Amniotic stem cell (primary cell): ENCODE measurements at regions not wholly inside any gene's neighbourhood (a gene's known extent, or its start where the extent isn't known, plus 50 kb on each side); places are given as distances from the start of the nearest gene placed in this dataset.

ENCODE experiments used
- DNase-seq: peaks from one replicate; lab custom pipeline; 2025; lab: John Stamatoyannopoulos, UW

GRCh38 chr10:36114141-36114540, 472.0 kb upstream of the FZD8 start:
- DNase-seq: no peak

- no peak for DNase-seq
Observed at GRCh38 chr10:36111676-36112075, 469.6 kb upstream of the FZD8 start.

GRCh38 chr10:36110097-36110496, 468.0 kb upstream of the FZD8 start:
- no peak for DNase-seq

GRCh38 chr10:36109399-36110023, 467.4 kb upstream of the FZD8 start:
- no peak for DNase-seq

GRCh38 chr10:36097696-36098095, 455.6 kb upstream of the FZD8 start:
- no peak for DNase-seq

- no peak for DNase-seq
Observed at GRCh38 chr10:36096576-36096975, 454.5 kb upstream of the FZD8 start.

- DNase-seq: no peak
Observed at GRCh38 chr10:36094096-36094495, 452.0 kb upstream of the FZD8 start.

- no peak for DNase-seq
Observed at GRCh38 chr10:36092116-36092515, 450.0 kb upstream of the FZD8 start.

GRCh38 chr10:36091007-36091406, 448.9 kb upstream of the FZD8 start:
- no peak for DNase-seq

GRCh38 chr10:36089790-36090440, 447.8 kb upstream of the FZD8 start:
- no peak for DNase-seq

- DNase-seq: no peak
Observed at GRCh38 chr10:36087006-36088005, 445.2 kb upstream of the FZD8 start.

GRCh38 chr10:36075196-36075595, 433.1 kb upstream of the FZD8 start:
- no peak for DNase-seq

- DNase-seq: no peak
Observed at GRCh38 chr10:36073796-36074345, 431.8 kb upstream of the FZD8 start.

GRCh38 chr10:36068542-36068941, 426.4 kb upstream of the FZD8 start:
- no peak for DNase-seq

- DNase-seq: no peak
Observed at GRCh38 chr10:36067748-36068147, 425.7 kb upstream of the FZD8 start.

GRCh38 chr10:36066850-36067249, 424.8 kb upstream of the FZD8 start:
- no peak for DNase-seq

- no peak for DNase-seq
Observed at GRCh38 chr10:36066102-36066501, 424.0 kb upstream of the FZD8 start.

GRCh38 chr10:36063396-36063795, 421.3 kb upstream of the FZD8 start:
- no peak for DNase-seq

GRCh38 chr10:36057731-36058130, 415.6 kb upstream of the FZD8 start:
- DNase-seq: no peak

- DNase-seq: no peak
Observed at GRCh38 chr10:36057180-36057579, 415.1 kb upstream of the FZD8 start.

- no peak for DNase-seq
Observed at GRCh38 chr10:36053775-36054174, 411.7 kb upstream of the FZD8 start.

- no peak for DNase-seq
Observed at GRCh38 chr10:36053271-36053670, 411.2 kb upstream of the FZD8 start.
